HPDE6-E6E7 (cell line): ENCODE measurements at regions not wholly inside any gene's neighbourhood (a gene's known extent, or its start where the extent isn't known, plus 50 kb on each side); places are given as distances from the start of the nearest gene placed in this dataset.
"Not testable (repeated sequence)": the region's sequence is repeated elsewhere in the genome, so short reads cannot be mapped to it uniquely, and the experiment has no call there.

Source experiments
- DNase-seq: peaks from one replicate; pipeline ENCODE4 v3.0.0; 2011; ENCODE audit warnings: missing footprints; ENCODE audit errors: extremely low spot score

DNA sequence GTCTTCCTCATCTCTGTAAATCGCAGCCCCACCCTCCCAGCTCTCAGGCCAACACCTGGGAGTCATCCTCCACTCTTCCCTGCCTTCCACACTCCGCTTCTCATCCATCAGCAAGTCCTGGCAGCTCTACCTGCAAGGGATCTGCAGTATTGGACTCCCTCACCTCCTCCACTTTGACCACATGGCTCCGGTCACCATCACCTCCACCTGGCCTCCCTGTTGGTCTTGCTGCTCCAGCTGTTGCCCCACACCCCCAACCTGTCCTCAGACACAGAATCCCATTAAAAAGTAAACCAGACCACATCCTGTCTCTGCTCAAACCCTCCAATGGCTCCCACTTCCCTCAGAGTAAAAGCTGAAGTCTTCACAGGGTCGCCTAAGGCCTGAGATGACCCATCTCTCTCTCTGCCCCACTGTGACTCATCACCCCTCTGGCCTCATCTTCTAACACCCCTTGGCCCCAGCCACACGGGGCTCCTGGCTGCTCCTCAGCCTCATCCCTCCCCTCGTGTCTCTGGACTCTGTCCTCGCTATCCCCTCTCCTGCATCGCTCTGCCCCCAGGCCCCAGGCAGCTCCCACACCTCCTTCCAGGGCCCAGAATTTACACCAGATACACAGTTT, 185.1 kb upstream of the SULF2 start:
- DNase-seq = no peak

GRCh38 chr20:47969426-47969825, 184.1 kb upstream of the SULF2 start:
- DNase-seq = no peak

DNA sequence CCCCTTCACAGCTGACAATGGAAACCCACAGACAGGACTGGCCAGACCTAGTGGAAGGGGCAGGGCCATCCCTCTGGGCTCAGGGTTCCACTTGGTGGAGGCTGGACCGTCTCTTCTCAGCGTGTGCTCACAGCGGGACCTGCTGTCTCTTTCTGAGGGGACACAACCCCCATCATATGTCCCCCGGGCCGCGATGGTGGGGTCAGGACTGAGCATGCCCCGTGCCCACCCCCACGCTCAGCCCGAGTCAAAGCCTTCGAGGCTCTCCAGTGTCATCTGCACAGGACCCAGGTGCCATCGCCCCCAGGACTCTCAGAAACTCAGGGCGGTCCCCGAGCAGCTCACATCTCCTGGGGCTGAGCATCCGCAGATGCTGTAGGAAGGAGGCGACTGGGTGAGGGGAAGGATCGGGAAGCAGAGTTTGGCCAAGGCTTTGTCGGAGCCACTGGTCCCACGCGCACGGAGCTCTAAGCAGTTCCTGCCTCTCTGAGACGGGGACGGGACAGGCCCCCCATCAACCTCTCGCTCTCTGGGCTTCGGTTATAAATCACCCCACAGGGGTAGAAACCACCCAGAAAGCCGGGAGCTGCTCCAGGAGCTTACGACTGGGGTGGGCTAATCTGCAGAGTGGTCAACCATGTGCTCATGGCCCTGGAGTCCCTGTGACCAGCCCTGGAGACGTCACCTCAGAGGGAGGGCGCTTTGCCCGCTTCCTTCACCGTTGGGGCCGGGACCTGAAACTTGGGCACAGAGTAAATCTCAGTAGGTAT, 183.4 kb upstream of the SULF2 start:
- no peak for DNase-seq

GRCh38 chr20:47964149-47964548, 178.9 kb upstream of the SULF2 start:
- no peak for DNase-seq

GRCh38 chr20:47963022-47963421, 177.7 kb upstream of the SULF2 start:
- DNase-seq = no peak

DNA sequence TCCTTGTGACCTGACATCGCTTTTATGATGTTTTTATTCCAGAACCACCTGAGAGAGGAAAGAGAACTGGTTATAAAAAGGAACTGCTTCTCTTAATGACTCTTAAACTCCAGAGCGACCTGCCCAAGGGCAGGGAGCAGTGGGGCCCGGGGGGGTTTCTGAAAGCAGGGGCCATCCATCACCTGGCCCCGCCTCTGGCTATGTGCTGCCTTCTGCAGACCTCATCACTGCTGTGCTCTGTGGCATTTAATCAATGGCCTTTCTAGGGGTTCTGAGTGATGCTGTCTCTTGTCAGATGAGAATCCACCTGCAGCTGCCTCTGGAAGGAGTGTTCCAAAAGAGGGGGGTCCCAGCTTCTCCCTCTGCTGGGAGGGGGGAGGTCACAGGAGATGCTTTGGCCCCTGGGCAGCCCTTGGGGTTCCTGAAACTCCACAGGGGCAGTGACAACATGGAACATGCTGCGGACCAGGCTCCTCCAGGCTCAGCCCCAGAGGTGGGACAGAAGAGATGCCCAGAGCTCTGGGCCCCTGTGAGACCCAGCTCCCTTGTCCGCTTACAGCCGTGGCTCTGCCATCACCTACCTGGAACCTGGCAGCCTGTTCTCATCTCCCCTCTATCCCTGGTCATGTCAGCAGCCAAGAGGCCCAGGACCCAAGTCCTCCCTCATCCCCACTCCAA, 177.1 kb upstream of the SULF2 start:
- no peak for DNase-seq

- no peak for DNase-seq
Observed at GRCh38 chr20:47960769-47961541, 175.7 kb upstream of the SULF2 start.

- DNase-seq = no peak
Observed at GRCh38 chr20:47960277-47960676, 175.0 kb upstream of the SULF2 start.

- not testable (repeated sequence) for DNase-seq
Observed at GRCh38 chr20:47957989-47958801, 172.9 kb upstream of the SULF2 start.

DNA sequence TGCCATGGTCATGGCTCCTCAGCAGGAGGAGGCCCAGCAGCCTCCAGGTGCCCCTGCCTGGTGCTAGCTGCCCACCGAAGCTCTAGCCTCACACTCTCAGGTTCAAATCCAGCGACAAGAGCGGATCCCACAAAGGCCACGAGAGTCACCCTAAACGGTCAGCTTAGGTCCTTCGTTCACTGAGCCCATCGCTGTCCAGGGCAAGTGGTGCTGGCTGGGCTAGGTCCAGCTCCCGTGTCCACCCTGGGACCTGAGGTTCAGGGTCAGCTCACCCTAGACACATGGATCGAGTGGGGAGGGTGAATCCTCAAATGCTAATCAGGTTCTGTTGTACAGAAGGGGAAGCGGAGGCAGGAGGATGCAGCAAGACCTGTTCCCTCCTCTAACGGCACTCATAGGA, 171.9 kb upstream of the SULF2 start:
- DNase-seq = no peak

DNA sequence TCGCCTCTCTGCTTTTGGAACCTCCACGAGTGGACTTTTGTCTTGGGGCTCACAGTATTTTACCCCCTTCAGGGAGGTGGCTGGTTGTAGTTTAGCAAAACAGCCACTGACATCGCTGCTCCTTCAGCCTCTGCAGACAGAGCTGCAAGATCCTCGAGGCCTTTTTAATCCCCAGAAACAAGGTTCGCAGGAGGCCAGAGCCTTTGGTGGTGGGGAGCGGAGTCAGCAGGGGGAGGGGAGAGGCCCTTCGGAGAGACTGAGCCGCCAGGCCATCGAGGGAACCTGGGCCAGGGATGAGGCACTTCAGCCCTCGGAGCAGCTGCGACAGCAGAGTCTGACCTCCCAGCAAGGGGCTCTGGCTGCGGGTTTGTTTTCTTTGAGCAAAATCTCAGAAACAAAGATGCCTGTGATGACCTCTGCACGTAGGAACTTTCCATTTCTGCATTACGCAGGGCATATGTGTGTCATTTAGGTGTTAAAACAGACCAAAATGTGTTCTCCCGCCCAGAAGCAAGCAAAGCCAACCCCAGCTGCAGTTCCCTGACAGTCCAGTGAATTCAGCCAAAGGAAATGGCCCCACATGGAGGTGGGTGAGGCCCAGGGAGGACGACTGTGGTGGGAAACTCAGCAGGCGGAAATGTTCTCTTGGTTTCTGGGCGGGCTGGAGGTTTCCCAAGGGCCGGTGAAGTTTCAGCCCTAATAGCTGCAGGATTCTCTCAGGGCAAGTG, 171.2 kb upstream of the SULF2 start:
- DNase-seq = no peak

- DNase-seq = no peak
Observed at GRCh38 chr20:47953471-47953870, 168.2 kb upstream of the SULF2 start.

DNA sequence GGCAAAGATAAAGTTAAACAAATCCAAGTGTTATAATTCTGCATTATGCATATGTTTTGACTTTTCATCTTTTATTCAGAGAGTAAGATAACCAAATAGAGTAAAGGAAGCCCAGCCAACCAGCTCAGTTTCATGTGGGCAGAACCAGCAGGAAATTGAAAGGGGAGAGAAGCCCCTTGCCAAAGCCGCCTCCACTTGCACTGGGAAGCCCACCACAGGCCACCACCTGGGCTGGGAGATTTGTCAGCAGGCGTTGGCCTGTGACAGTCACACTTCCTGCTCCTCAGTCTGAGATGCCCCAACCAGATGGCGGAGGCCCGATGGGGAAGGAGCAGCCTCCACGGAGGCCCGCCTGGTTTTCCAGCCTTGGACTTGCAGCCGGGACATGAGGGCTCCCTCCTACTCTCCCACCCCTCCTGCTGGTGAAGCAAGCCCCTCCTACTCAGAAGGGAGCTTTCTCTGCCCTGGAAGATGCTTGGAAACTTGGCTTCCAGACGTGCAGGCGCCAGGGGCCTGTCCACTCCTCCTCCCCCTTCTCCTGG, 166.8 kb upstream of the SULF2 start:
- no peak for DNase-seq

DNA sequence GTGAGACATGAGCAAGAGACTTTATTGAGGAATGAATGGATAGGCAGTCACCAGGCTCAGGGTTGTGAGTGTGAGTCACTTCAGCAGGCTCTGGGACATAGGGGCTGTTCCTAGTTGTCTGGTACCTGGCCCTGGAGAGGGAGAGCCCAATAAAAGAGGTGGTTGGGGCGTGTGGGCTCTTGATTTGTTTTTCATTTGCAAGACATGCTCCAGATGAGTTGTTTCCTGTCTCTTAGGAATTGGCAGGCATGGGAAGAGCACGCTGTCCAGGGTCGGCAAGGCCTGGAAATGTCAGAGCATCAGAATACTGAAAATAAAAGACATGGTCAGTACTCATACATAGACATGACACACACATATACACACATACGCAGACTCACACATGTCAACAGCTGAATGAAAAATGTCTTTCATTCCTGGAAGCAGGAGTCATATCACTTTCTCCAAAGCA, 166.3 kb upstream of the SULF2 start:
- DNase-seq = no peak

DNA sequence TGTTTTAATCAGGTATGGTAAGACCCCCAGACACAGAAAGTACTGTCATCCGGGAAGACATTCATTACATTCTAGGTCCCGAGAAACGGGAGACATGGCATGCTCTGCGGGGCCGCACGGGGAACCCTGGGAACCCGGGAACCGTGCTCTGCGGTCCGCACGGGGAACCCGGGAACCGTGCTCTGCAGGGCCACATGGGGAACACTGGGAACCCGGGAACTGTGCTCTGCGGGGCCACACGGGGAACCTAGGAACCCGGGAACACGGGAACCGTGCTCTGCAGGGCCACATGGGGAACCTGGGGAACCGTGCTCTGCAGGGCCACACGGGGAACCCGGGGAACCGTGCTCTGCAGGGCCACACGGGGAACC, 165.6 kb upstream of the SULF2 start:
- no peak for DNase-seq

- DNase-seq = peak; percentile 71
Observed at GRCh38 chr20:47950124-47950912, 165.0 kb upstream of the SULF2 start.

GRCh38 chr20:47949230-47949629, 163.9 kb upstream of the SULF2 start:
- peak; percentile 49 for DNase-seq

DNA sequence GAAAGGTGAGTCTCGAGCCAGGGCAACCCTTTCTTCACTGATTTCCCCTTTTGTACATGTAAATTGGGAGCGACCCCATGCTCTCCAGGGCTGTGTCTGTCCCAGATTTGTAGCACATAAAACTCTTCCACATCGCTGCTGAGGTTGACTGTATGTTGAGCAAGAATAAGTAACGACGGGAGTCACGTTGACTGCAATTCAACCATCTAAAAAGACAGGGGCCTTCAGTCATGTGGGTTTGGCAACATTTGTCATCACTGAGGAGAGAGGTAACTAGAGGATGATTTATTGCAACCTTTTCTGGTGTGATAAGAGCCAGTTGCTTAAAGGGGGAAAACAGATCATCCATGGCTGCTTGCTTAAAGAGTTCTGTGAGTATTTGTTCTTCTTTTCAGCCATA, 159.4 kb upstream of the SULF2 start:
- DNase-seq = no peak

- DNase-seq = no peak
Observed at GRCh38 chr20:47941869-47942268, 156.6 kb upstream of the SULF2 start.
